ENCODE measurements at regions not wholly inside any gene's neighbourhood (a gene's known extent, or its start where the extent isn't known, plus 50 kb on each side); places are given as distances from the start of the nearest gene placed in this dataset.

- no peak for DNase-seq
Observed at GRCh38 chr11:116432301-116432700, 340.5 kb downstream of the BUD13 start.

- no peak for DNase-seq
Observed at GRCh38 chr11:116431842-116432241, 340.9 kb downstream of the BUD13 start.

GRCh38 chr11:116428638-116428975, 344.2 kb downstream of the BUD13 start:
- no peak for DNase-seq

- DNase-seq, result no peak
Observed at GRCh38 chr11:116427903-116428637, 344.7 kb downstream of the BUD13 start.

GRCh38 chr11:116427337-116427902, 345.4 kb downstream of the BUD13 start:
- DNase-seq, result no peak

GRCh38 chr11:116426761-116427160, 346.0 kb downstream of the BUD13 start:
- DNase-seq, result no peak

GRCh38 chr11:116424615-116425261, 348.0 kb downstream of the BUD13 start:
- no peak for DNase-seq

- no peak for DNase-seq
Observed at GRCh38 chr11:116422956-116423600, 349.7 kb downstream of the BUD13 start.

- no peak for DNase-seq
Observed at GRCh38 chr11:116422556-116422955, 350.2 kb downstream of the BUD13 start.

GRCh38 chr11:116421529-116422185, 351.1 kb downstream of the BUD13 start:
- no peak for DNase-seq

GRCh38 chr11:116420770-116421528, 351.8 kb downstream of the BUD13 start:
- DNase-seq, result no peak

GRCh38 chr11:116420030-116420429, 352.8 kb downstream of the BUD13 start:
- DNase-seq, result no peak

GRCh38 chr11:116418388-116419041, 354.3 kb downstream of the BUD13 start:
- no peak for DNase-seq

GRCh38 chr11:116416852-116417251, 355.9 kb downstream of the BUD13 start:
- no peak for DNase-seq

- no peak for DNase-seq
Observed at GRCh38 chr11:116415095-116415494, 357.7 kb downstream of the BUD13 start.

- peak in 1 of 4 experiments; percentile 6 for DNase-seq
Observed at GRCh38 chr11:116414357-116414880, 358.4 kb downstream of the BUD13 start.

- DNase-seq, result no peak
Observed at GRCh38 chr11:116413301-116414242, 359.2 kb downstream of the BUD13 start.

- DNase-seq, result no peak
Observed at GRCh38 chr11:116412118-116412889, 360.5 kb downstream of the BUD13 start.

- DNase-seq, result no peak
Observed at GRCh38 chr11:116409238-116409637, 363.5 kb downstream of the BUD13 start.

All from suppressor macrophage (primary cell).